ENCODE measurements at regions not wholly inside any gene's neighbourhood (a gene's known extent, or its start where the extent isn't known, plus 50 kb on each side); places are given as distances from the start of the nearest gene placed in this dataset.

DNA sequence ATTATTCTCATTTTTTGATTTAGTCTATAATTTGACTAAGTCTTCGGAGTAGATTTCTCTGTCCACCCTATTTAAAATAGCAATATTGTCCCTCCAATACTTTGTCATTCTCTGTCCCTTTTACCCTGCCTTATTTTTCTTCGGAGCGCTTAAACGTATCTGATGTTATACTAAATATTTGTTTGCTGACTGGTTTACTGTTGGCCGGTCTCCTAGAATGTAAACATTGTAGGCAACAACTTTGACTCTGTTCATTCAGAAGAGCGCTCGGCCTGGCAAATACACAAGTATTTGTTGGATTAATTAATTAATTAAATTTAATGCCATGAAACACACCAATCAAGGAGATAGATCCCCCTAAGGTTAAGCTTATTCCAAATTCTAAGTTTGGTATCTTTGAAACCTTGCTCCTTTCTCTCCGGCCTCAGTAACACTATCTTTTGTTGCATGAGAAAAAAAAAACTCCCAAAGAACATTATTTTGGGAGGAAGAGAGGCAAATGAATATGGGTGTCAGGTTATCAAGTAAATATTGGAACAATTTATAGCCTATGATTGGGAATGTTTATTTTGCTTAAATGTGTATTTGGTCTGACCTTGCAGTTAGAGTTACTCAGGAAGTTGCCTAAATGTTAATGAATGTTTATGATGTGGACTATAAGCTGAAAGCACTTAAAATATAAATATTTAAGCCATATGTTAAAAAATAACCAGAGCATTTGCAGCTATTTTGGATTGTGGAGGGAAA lies 231.1 kb downstream of the SOX4 start:
- DNase-seq = peak; percentile 47

DNA sequence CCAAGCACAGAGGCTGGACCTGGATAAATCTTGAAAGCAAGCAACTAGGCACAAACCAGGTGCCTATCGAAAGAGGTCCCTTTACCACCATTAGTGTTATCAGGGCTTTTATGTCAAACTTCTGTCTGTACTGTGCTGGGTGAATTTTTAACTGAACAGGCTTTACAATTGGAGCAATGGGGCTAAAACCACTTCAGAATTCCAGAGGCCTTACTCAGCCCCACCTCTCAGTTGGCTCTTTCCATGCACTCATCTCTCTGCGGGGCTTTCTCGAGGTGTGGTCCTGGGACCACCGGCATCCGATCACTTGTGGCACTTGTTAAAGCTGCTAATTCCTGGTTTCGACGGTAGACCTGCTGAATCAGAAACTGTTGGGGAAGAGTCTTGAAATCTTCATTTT lies 232.5 kb downstream of the SOX4 start:
- DNase-seq = no peak

GRCh38 chr6:21826904-21827303 lies 233.4 kb downstream of the SOX4 start:
- no peak for DNase-seq

GRCh38 chr6:21827425-21828202 lies 234.1 kb downstream of the SOX4 start:
- no peak for DNase-seq

GRCh38 chr6:21828704-21829103 lies 235.2 kb downstream of the SOX4 start:
- DNase-seq = peak; percentile 46

GRCh38 chr6:21829126-21829525 lies 235.6 kb downstream of the SOX4 start:
- no peak for DNase-seq

- no peak for DNase-seq
These were observed 238.2 kb downstream of the SOX4 start for GRCh38 chr6:21831521-21832291.

- no peak for DNase-seq
These were observed 242.7 kb downstream of the SOX4 start for GRCh38 chr6:21836277-21836676.

DNA sequence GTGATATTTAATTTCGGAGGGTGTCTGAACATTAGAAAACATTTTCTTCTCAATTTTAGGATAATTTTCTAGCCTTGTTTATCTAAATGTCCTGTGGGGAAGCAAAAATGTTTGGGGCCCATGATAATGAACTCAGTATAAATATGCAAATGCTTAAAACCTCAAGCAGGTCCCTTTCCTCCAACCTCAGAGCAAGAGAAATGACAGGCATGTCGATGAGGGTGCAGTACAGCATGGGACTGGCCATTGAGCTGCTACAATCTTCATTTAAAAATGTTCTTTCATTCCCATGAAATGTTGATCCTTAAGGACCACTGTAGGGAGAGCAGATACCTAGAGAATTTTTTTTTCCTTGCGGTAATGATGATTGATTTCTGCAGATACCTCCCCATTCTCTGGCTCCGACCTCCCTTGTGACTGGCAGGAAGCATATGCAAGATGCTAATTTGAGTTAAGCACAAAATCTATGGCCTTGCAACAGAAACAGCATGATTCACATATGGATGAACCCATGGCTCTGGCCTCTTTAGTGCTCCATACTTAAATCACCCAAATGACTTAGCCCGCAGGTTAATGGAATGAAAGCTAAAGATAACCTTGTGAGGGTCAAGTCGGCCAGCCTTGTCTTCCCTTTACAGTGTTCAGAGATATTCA lies 243.3 kb downstream of the SOX4 start:
- no peak for DNase-seq

- DNase-seq = no peak
These were observed 246.9 kb downstream of the SOX4 start for GRCh38 chr6:21840428-21840827.

DNA sequence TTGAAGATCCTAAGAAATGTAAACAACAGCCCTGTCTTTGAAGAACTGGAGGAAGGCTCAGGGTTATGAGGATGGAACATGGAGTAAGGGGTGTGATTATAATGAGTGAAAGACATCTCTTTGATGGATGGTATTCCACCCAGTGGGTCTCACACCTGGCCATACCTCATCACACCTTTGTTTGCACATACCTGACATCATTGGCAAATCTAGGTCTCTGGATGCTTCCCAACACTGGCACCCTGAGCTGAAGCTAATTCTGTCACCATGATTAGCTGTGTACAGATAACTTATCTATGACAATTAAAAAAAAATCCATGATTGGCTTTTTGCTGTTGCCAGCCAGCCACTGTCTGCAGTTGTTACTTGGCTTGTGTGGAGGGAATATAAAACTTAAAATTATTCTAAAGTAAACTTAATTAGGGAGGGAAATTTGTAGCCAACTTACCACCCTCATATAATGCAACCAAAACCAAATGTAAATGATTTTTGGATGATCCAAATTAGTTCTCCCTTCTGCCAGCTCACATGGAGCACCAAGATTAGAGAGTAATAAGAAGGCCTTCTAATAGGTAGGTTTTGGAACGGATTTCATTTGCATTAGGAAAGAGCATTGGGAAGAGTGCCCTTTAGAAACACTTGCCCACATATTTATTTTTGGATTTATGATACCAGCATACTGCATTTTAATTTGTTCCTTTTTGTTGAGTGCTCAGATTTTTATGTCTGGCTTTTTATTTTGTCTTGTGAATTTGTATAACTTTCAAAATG lies 249.5 kb downstream of the SOX4 start:
- DNase-seq = peak; percentile 84

DNA sequence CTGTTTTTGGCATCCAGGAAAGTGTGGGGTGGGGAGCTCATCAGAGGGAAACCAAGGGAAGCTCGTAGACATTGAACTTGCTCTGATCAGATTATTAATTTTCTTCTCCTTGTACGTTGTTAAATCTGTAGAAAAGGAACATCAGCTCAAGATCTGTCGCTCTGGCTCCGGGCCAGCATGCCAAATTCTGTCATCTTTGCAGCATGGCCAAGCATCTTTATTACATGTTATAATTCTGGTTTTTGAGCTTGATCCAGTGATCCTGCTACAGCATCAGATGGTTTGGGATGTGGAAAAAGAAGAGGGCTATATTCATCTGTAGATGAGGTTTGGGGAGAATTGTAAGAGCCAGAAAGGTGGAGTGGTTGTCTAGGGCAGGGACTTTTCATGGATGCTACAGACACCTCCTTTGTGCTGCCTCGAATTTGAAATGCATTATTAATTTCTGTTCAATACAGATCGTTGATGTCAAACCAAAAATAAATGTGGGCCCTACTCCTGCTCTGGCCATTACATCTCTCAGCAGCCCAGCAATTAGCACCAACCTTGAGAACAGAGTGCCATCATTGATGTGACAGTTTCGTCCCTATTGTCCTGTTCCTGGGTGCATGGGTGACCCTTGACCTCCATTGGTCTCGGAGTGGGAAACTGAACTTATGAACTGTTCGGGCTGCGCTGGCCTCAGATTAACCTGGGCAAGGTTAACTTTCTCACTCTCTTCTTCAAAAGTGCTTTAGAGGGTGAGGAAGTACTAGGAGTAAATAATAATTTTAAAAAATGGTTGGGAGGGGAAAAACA lies 250.8 kb downstream of the SOX4 start:
- no peak for DNase-seq

GRCh38 chr6:21845018-21845417 lies 251.5 kb downstream of the SOX4 start:
- peak; percentile 83 for DNase-seq

DNA sequence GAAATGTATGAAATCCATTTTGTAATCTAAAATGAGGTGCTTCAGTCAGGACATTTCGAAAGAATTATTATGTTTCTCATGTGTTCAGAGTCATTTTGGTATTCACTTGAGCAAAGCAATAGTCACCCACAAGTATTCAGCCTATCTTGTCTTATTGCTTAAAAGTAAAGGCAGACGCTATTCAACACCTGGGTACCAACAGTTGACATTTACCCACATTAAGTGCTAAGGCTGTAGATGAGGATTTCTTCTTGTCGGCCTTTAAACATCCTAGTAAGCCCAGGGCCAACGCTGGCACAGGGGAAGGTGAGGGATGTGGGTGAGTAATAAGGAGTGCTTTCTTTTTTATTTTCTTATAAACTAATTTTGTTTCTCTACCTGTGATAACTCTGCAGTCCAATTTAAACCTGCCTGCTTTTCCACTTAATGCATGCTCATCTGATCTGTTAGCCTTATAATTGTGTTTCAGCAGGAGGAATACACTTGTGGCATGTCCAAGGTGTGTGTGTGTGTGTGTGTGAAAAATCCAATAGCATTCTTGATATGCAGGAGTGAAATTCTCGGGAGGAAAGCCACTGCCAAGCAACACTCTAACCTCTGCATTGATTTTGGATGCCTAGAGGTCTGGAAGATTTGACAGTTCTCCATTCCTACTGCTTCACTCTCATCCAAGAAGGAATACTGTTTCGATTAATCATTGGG lies 252.0 kb downstream of the SOX4 start:
- DNase-seq = peak; percentile 80

DNA sequence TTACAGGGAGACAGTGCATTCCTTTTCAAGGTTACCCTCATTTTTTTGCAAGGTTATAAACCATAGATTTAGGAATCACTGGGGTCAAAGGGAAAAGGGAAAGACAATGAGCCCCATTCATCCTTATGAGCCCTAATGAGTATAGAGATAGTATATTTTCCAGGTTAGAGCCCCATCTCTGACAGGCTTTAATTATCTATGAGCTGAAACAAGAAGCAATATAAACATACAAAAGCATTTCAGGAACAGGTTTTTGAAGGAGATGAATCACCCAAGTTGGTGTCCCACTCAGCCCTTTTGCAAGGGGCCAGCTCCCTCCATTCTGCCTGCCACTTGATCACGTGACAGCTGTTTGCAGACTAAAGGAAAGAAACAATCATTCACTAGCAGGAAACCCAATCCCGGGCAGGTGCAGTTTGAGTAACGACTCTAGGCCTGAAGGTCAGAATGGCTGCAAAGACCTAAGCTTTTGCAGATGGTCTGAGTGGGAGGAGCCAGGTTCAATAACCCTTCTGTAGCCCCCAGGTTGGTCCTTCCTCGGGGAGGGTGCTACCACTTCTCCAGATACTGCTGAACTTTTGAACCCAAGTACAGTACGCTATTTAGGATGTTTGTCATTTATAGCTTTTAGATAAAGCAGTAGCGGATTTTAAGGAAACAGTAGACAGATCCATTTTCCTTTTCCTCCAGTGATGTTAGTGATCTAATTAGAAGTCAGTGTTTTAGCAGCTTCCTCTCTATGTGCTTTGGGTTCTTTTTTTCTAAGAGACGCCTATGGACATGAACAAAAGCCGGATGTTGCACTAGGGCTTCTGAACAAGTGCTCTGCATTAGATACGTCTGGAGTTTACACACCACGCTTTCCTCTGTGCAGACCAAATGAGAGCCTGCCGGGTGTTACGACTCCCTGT lies 253.2 kb downstream of the SOX4 start:
- DNase-seq = peak; percentile 97

- peak; percentile 86 for DNase-seq
These were observed 254.3 kb downstream of the SOX4 start for GRCh38 chr6:21847711-21848480.

DNA sequence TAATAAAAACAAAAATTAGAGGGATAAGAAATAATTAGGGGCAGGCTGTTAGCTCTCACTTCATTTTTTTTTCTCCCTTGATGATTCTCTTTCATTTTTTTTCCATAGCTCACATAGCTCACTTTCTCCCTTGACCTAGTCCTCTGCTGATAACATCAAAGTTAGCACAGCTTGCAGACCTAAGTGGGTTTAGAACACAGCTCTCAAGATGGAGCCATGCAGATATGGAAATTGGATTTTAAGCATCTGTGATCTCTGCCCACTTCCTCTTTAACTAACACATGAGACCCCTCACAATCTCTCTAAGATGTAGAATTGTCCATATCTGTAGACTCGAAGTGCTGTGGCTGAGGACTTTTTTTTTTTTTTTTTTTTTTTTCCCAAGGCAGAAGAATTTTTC lies 257.1 kb downstream of the SOX4 start:
- no peak for DNase-seq

DNA sequence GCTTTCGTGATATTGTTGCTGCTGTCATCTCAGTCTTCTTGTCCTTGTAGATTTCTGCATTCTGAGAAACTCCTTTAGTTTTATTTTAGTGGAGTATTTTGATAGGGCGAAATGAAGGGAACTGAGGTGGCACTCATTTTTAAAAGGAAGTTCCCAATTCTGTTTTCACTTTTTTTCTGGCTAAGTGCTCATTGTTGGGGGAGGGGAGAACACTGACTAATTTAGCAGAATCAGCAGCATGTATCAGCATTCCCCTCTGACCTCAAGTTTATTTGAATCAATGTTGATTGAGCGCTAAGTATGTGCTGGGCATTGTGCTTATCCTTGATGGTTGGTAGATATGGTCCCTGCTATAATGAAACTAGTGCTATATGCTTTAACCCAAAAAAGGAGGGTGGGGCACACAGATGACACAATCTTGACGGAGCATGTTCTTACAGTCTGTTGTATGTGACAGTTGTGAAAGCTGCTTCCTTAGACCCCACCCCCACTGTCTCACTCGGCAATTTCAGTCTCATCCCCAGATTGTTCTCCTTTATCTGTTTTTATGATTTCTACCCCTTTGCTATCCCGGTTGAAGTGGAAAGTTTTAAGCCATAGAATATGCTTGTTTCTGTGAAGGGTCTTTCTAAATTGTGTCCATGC lies 262.4 kb downstream of the SOX4 start:
- no peak for DNase-seq
